ENCODE measurements at regions not wholly inside any gene's neighbourhood (a gene's known extent, or its start where the extent isn't known, plus 50 kb on each side); places are given as distances from the start of the nearest gene placed in this dataset.

GRCh38 chr10:128915630-128916029, 551.4 kb upstream of the MGMT start:
- no peak for ATAC-seq
- H3K4me3 ChIP-seq (replicated peaks in 1 of 2; ENCODE audit: low read depth in 1 of 2, low read length in 2 of 2), result no peak overlapping the region
- no peaks in the 10 kb centered on the region for H3K9me2 ChIP-seq (ENCODE audit: insufficient read depth)
- no peaks in the 10 kb centered on the region for H4K20me1 ChIP-seq (ENCODE audit: insufficient read depth)
- H3K27me3 ChIP-seq (ENCODE audit: insufficient read depth, low read length), result peaks cover 19% of the 10 kb centered on the region; the same call in 1 of the 2 replicates
- no peaks in the 10 kb centered on the region for H3K4me1 ChIP-seq (ENCODE audit: control insufficient read depth in 1 of 2, insufficient read depth in 2 of 2, low read length in 2 of 2)
- ChIA-PET CTCF (no interaction called here), RAD21 (ENCODE audit: low non-redundant PET in 1 of 2, low total read pairs in 2 of 2, uncharacterized antibody in 2 of 2, unreplicated experiment in 2 of 2) (no interaction called here), POLR2A (no interaction called here)
- no peaks in the 10 kb centered on the region for H3K9me3 ChIP-seq (ENCODE audit: control insufficient read depth in 1 of 2, insufficient read depth in 1 of 2, low read depth in 1 of 2, low read length in 2 of 2)
- no peak overlapping the region for H3K4me2 ChIP-seq (ENCODE audit: low read length)
- intact Hi-C loops (cut with micrococcal nuclease), result no loop called here
- BruUV-seq (replicated peaks), result no TSS peak
- DNase-seq (ENCODE audit: low read depth, low spot score), result no peak
- H3K9ac ChIP-seq (ENCODE audit: low read length), result no peak overlapping the region
- no peak for TF ChIP-seq RAD21 (IDR thresholded peaks at IDR 0.05; ENCODE audit: low read depth)
- TF ChIP-seq POLR2A (IDR thresholded peaks at IDR 0.05; ENCODE audit: borderline replicate concordance, extremely low read depth, insufficient read depth, insufficient read length), result no peak
- TF ChIP-seq ZFX (IDR thresholded peaks at IDR 0.05), result no peak
- TF ChIP-seq EZH2phosphoT487 (IDR thresholded peaks at IDR 0.05; ENCODE audit: borderline replicate concordance), result no peak
- TF ChIP-seq, protein P1, sequence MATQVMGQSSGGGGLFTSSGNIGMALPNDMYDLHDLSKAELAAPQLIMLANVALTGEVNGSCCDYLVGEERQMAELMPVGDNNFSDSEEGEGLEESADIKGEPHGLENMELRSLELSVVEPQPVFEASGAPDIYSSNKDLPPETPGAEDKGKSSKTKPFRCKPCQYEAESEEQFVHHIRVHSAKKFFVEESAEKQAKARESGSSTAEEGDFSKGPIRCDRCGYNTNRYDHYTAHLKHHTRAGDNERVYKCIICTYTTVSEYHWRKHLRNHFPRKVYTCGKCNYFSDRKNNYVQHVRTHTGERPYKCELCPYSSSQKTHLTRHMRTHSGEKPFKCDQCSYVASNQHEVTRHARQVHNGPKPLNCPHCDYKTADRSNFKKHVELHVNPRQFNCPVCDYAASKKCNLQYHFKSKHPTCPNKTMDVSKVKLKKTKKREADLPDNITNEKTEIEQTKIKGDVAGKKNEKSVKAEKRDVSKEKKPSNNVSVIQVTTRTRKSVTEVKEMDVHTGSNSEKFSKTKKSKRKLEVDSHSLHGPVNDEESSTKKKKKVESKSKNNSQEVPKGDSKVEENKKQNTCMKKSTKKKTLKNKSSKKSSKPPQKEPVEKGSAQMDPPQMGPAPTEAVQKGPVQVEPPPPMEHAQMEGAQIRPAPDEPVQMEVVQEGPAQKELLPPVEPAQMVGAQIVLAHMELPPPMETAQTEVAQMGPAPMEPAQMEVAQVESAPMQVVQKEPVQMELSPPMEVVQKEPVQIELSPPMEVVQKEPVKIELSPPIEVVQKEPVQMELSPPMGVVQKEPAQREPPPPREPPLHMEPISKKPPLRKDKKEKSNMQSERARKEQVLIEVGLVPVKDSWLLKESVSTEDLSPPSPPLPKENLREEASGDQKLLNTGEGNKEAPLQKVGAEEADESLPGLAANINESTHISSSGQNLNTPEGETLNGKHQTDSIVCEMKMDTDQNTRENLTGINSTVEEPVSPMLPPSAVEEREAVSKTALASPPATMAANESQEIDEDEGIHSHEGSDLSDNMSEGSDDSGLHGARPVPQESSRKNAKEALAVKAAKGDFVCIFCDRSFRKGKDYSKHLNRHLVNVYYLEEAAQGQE (IDR thresholded peaks at IDR 0.05; ENCODE audit: low read depth), result no peak
- no peak for TF ChIP-seq CBX3 (IDR thresholded peaks at IDR 0.05; ENCODE audit: low read depth)
- TF ChIP-seq EZH2 (IDR thresholded peaks at IDR 0.05), result no peak
- TF ChIP-seq TCF7L2 (IDR thresholded peaks at IDR 0.05; ENCODE audit: borderline replicate concordance, extremely low read depth, insufficient read depth, insufficient read length), result no peak
- no peak for TF ChIP-seq CEBPB (IDR thresholded peaks at IDR 0.05; ENCODE audit: low read depth)
- TF ChIP-seq, protein P2, sequence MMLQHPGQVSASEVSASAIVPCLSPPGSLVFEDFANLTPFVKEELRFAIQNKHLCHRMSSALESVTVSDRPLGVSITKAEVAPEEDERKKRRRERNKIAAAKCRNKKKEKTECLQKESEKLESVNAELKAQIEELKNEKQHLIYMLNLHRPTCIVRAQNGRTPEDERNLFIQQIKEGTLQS (IDR thresholded peaks at IDR 0.05), result no peak
- no peak for TF ChIP-seq SRF (IDR thresholded peaks at IDR 0.05; ENCODE audit: low read depth)
- TF ChIP-seq ZNF274 (IDR thresholded peaks at IDR 0.05; ENCODE audit: low read depth, low read length), result no peak
- TF ChIP-seq SP1 (IDR thresholded peaks at IDR 0.05; ENCODE audit: low read depth), result no peak
- TF ChIP-seq MAX (IDR thresholded peaks at IDR 0.05), result no peak
- TF ChIP-seq, protein P3, sequence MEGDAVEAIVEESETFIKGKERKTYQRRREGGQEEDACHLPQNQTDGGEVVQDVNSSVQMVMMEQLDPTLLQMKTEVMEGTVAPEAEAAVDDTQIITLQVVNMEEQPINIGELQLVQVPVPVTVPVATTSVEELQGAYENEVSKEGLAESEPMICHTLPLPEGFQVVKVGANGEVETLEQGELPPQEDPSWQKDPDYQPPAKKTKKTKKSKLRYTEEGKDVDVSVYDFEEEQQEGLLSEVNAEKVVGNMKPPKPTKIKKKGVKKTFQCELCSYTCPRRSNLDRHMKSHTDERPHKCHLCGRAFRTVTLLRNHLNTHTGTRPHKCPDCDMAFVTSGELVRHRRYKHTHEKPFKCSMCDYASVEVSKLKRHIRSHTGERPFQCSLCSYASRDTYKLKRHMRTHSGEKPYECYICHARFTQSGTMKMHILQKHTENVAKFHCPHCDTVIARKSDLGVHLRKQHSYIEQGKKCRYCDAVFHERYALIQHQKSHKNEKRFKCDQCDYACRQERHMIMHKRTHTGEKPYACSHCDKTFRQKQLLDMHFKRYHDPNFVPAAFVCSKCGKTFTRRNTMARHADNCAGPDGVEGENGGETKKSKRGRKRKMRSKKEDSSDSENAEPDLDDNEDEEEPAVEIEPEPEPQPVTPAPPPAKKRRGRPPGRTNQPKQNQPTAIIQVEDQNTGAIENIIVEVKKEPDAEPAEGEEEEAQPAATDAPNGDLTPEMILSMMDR (IDR thresholded peaks at IDR 0.05 in 2 of 3, conservative IDR thresholded peaks at IDR 0.05 in 1 of 3; ENCODE audit: borderline replicate concordance in 1 of 3, insufficient read depth in 1 of 3, low read depth in 2 of 3, low read length in 2 of 3), result no peak
- TF ChIP-seq EGR1 (IDR thresholded peaks at IDR 0.05; ENCODE audit: low read depth), result no peak
- H2AFZ ChIP-seq (ENCODE audit: low read depth, low read length, poor library complexity, severe bottlenecking), result no peak overlapping the region
- no peak overlapping the region for H3K27ac ChIP-seq (ENCODE audit: low read depth, low read length)
- no peaks in the 10 kb centered on the region for H3K36me3 ChIP-seq (ENCODE audit: control insufficient read depth in 1 of 2, insufficient read depth in 2 of 2, low read length in 2 of 2)
- no peaks in the 10 kb centered on the region for H3K79me2 ChIP-seq (ENCODE audit: insufficient read depth, low read length)
